HEK293 (cell line): ENCODE measurements at regions not wholly inside any gene's neighbourhood (a gene's known extent, or its start where the extent isn't known, plus 50 kb on each side); places are given as distances from the start of the nearest gene placed in this dataset.
"Not testable (repeated sequence)": the region's sequence is repeated elsewhere in the genome, so short reads cannot be mapped to it uniquely, and the experiment has no call there.

ENCODE experiments used
- CTCF ChIA-PET: fragments of 350-600 bp; formaldehyde crosslinking; extraction: SDS; loops from one replicate; lab custom pipeline; 2021; ENCODE audit warnings: antibody characterized with exemption; lab: Yijun Ruan, JAX
- POLR2A ChIA-PET: fragments of 300-600 bp; formaldehyde crosslinking; extraction: SDS; loops from one replicate; lab custom pipeline; 2020; ENCODE audit warnings: antibody characterized with exemption, inconsistent platforms; lab: Yijun Ruan, JAX
- H3K27ac ChIP-seq: fragments of 200-500 bp; sonication (Bioruptor generic); 2 replicates; pipeline ENCODE4 v1.5.1; 2014; ENCODE audit warnings: low read depth, low read length, control low read depth, inconsistent platforms; ENCODE audit errors: extremely low read depth
- H3K36me3 ChIP-seq, 2 experiments: fragments of 200-500 bp in 1 of 2; sonication (Bioruptor generic) in 1 of 2; 1 replicate in 1 of 2; 2 replicates in 1 of 2; pipeline ENCODE4 v1.5.1; 2014 to 2017; ENCODE audit warnings: inconsistent platforms in 2 of 2, low read length in 2 of 2; ENCODE audit not compliant: control insufficient read depth in 2 of 2, insufficient read depth in 1 of 2
- H3K4me1 ChIP-seq: fragments of 200-500 bp; sonication (Bioruptor generic); 2 replicates; pipeline ENCODE4 v1.5.1; 2014; ENCODE audit warnings: mild to moderate bottlenecking, low read length, inconsistent platforms; ENCODE audit not compliant: control insufficient read depth, insufficient read depth
- H3K4me3 ChIP-seq: 2 replicates; pipeline ENCODE4 v1.5.1; 2011; ENCODE audit warnings: low read depth, mild to moderate bottlenecking, control low read depth, low read length, moderate library complexity
- H3K9me3 ChIP-seq: fragments of 200-500 bp; sonication (Bioruptor generic); 2 replicates; pipeline ENCODE4 v1.5.1; 2014; ENCODE audit warnings: low read depth, low read length, inconsistent platforms; ENCODE audit not compliant: control insufficient read depth, insufficient read depth
- IKZF3 ChIP-seq: fragments of 450-650 bp; IDR thresholded peaks from 2 replicates; pipeline ENCODE4 v1.5.0; 2018; ENCODE audit warnings: missing biosample characterization, mild to moderate bottlenecking, missing genetic modification characterization, moderate library complexity
- WT1 ChIP-seq: fragments of 450-650 bp; formaldehyde crosslinking; IDR thresholded peaks from 2 replicates; pipeline ENCODE4 v1.5.1; 2016; ENCODE audit warnings: missing biosample characterization, missing genetic modification characterization
- YY2 ChIP-seq: fragments of 450-650 bp; formaldehyde crosslinking; IDR thresholded peaks from 2 replicates; pipeline ENCODE4 v1.5.1; 2016; ENCODE audit warnings: missing biosample characterization, missing genetic modification characterization
- ZNF146 ChIP-seq: fragments of 450-650 bp; formaldehyde crosslinking; IDR thresholded peaks from 2 replicates; pipeline ENCODE4 v1.5.1; 2016; ENCODE audit warnings: missing biosample characterization, missing genetic modification characterization
- ZNF214 ChIP-seq: fragments of 450-650 bp; formaldehyde crosslinking; IDR thresholded peaks from 2 replicates; pipeline ENCODE4 v1.5.1; 2017; ENCODE audit warnings: missing biosample characterization, mild to moderate bottlenecking, missing genetic modification characterization, borderline replicate concordance
- ZNF248 ChIP-seq: fragments of 450-650 bp; formaldehyde crosslinking; IDR thresholded peaks from 2 replicates; pipeline ENCODE4 v1.5.1; 2017; ENCODE audit warnings: missing biosample characterization, missing genetic modification characterization
- ZNF266 ChIP-seq: fragments of 450-650 bp; formaldehyde crosslinking; IDR thresholded peaks from 2 replicates; pipeline ENCODE4 v1.5.1; 2016; ENCODE audit warnings: missing biosample characterization, missing genetic modification characterization, low read depth
- ZNF555 ChIP-seq: fragments of 450-650 bp; formaldehyde crosslinking; conservative IDR thresholded peaks from 2 replicates; pipeline ENCODE4 v1.5.1; 2017; ENCODE audit warnings: missing biosample characterization, mild to moderate bottlenecking, missing genetic modification characterization, inconsistent platforms
- TF ChIP-seq, protein P1 (sequence below): fragments of 450-650 bp; formaldehyde crosslinking; IDR thresholded peaks from 2 replicates; pipeline ENCODE4 v1.5.1; 2016; ENCODE audit warnings: missing biosample characterization, missing genetic modification characterization
- TF ChIP-seq, protein P2 (sequence below): fragments of 450-650 bp; formaldehyde crosslinking; IDR thresholded peaks from 2 replicates; pipeline ENCODE4 v1.5.1; 2016; ENCODE audit warnings: missing biosample characterization, missing genetic modification characterization, borderline replicate concordance
- TF ChIP-seq, protein P3 (sequence below): fragments of 450-650 bp; IDR thresholded peaks from 2 replicates; pipeline ENCODE4 v1.5.1; 2018; ENCODE audit warnings: missing biosample characterization, missing genetic modification characterization

DNA sequence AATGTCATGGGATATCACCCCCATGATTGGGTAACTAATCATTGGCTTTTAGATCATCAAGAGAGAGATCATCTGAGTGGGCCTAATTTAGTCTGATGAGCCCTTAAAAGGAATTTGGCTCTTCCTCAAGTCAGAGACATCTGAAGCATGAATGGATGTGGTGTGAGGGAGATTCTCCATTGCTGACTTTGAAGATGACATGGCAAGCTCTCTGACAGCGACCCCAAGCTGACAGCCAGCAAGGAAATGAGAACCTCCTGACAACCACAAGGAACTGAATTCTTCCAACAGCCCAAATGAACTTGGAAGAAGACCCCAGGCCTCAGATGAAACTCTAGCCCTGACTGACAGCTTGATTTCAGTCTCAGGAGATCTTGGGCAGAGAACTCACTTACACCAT is 108.4 kb upstream of the SPATA12 start:
- POLR2A ChIA-PET, result no interaction called here
- CTCF ChIA-PET, result no interaction called here
- Histone ChIP-seq H3K4me1 (no peaks in the 10 kb centered on the region), H3K9me3 (no peaks in the 10 kb centered on the region), H3K4me3 (no peak overlapping the region), H3K36me3 (no peaks in the 10 kb centered on the region), H3K27ac (no peak overlapping the region)
- TF ChIP-seq YY2 (tag by site-specific recombination), result no peak
- TF ChIP-seq ZNF555 (tag by site-specific recombination), result no peak

DNA sequence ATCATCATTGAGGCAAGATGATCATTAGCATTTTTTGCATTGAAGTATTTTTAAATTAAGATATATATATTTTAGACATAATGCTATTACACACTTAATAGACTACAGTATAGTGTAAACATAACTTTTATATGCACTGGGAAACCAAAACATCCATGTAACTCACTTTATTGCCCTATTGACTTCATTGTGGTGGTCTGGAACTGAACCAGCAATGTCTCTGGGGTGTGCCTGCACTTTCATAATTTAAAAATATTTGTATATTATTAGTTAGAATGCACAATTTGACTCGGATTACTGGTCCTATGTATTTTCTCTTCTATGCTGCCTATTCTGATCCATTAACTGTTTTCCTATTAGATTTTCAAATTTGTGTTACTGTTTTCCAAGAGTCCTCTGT is 109.1 kb upstream of the SPATA12 start:
- Histone ChIP-seq H3K36me3 (no peaks in the 10 kb centered on the region), H3K4me1 (no peaks in the 10 kb centered on the region), H3K27ac (no peak overlapping the region), H3K4me3 (no peak overlapping the region), H3K9me3 (no peaks in the 10 kb centered on the region)
- CTCF ChIA-PET, result no interaction called here
- no peak for TF ChIP-seq IKZF3 (tag by site-specific recombination)
- TF ChIP-seq ZNF146 (tag by site-specific recombination), result no peak
- TF ChIP-seq ZNF266 (tag by site-specific recombination), result no peak
- TF ChIP-seq, protein P1, sequence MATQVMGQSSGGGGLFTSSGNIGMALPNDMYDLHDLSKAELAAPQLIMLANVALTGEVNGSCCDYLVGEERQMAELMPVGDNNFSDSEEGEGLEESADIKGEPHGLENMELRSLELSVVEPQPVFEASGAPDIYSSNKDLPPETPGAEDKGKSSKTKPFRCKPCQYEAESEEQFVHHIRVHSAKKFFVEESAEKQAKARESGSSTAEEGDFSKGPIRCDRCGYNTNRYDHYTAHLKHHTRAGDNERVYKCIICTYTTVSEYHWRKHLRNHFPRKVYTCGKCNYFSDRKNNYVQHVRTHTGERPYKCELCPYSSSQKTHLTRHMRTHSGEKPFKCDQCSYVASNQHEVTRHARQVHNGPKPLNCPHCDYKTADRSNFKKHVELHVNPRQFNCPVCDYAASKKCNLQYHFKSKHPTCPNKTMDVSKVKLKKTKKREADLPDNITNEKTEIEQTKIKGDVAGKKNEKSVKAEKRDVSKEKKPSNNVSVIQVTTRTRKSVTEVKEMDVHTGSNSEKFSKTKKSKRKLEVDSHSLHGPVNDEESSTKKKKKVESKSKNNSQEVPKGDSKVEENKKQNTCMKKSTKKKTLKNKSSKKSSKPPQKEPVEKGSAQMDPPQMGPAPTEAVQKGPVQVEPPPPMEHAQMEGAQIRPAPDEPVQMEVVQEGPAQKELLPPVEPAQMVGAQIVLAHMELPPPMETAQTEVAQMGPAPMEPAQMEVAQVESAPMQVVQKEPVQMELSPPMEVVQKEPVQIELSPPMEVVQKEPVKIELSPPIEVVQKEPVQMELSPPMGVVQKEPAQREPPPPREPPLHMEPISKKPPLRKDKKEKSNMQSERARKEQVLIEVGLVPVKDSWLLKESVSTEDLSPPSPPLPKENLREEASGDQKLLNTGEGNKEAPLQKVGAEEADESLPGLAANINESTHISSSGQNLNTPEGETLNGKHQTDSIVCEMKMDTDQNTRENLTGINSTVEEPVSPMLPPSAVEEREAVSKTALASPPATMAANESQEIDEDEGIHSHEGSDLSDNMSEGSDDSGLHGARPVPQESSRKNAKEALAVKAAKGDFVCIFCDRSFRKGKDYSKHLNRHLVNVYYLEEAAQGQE, result no peak
- TF ChIP-seq, protein P2, sequence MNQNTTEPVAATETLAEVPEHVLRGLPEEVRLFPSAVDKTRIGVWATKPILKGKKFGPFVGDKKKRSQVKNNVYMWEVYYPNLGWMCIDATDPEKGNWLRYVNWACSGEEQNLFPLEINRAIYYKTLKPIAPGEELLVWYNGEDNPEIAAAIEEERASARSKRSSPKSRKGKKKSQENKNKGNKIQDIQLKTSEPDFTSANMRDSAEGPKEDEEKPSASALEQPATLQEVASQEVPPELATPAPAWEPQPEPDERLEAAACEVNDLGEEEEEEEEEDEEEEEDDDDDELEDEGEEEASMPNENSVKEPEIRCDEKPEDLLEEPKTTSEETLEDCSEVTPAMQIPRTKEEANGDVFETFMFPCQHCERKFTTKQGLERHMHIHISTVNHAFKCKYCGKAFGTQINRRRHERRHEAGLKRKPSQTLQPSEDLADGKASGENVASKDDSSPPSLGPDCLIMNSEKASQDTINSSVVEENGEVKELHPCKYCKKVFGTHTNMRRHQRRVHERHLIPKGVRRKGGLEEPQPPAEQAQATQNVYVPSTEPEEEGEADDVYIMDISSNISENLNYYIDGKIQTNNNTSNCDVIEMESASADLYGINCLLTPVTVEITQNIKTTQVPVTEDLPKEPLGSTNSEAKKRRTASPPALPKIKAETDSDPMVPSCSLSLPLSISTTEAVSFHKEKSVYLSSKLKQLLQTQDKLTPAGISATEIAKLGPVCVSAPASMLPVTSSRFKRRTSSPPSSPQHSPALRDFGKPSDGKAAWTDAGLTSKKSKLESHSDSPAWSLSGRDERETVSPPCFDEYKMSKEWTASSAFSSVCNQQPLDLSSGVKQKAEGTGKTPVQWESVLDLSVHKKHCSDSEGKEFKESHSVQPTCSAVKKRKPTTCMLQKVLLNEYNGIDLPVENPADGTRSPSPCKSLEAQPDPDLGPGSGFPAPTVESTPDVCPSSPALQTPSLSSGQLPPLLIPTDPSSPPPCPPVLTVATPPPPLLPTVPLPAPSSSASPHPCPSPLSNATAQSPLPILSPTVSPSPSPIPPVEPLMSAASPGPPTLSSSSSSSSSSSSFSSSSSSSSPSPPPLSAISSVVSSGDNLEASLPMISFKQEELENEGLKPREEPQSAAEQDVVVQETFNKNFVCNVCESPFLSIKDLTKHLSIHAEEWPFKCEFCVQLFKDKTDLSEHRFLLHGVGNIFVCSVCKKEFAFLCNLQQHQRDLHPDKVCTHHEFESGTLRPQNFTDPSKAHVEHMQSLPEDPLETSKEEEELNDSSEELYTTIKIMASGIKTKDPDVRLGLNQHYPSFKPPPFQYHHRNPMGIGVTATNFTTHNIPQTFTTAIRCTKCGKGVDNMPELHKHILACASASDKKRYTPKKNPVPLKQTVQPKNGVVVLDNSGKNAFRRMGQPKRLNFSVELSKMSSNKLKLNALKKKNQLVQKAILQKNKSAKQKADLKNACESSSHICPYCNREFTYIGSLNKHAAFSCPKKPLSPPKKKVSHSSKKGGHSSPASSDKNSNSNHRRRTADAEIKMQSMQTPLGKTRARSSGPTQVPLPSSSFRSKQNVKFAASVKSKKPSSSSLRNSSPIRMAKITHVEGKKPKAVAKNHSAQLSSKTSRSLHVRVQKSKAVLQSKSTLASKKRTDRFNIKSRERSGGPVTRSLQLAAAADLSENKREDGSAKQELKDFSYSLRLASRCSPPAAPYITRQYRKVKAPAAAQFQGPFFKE (tag by site-specific recombination), result no peak
- TF ChIP-seq WT1, result no peak
- TF ChIP-seq ZNF214, result no peak
- no peak for TF ChIP-seq ZNF248 (tag by site-specific recombination)
- TF ChIP-seq, protein P3, sequence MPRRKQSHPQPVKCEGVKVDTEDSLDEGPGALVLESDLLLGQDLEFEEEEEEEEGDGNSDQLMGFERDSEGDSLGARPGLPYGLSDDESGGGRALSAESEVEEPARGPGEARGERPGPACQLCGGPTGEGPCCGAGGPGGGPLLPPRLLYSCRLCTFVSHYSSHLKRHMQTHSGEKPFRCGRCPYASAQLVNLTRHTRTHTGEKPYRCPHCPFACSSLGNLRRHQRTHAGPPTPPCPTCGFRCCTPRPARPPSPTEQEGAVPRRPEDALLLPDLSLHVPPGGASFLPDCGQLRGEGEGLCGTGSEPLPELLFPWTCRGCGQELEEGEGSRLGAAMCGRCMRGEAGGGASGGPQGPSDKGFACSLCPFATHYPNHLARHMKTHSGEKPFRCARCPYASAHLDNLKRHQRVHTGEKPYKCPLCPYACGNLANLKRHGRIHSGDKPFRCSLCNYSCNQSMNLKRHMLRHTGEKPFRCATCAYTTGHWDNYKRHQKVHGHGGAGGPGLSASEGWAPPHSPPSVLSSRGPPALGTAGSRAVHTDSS, result no peak
- POLR2A ChIA-PET, result no interaction called here

DNA sequence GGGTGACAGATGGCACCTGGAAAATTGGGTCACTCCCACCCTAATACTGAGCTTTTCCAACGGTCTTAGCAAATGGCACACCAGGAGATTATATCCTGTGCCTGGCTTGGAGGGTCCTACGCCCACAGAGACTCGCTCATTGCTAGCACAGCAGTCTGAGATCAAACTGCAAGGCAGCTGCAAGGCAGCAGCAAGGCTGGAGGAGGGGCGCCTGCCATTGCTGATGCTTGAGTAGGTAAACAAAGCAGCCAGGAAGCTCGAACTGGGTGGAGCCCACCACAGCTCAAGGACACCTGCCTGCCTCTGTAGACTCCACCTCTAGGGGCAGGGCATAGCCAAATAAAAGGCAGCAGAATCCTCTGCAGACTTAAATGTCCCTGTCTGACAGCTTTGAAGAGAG is 115.1 kb upstream of the SPATA12 start:
- H3K9me3 ChIP-seq, H3K36me3 ChIP-seq, CTCF ChIA-PET, POLR2A ChIA-PET, H3K4me3 ChIP-seq, H3K27ac ChIP-seq, H3K4me1 ChIP-seq: not testable (repeated sequence)
